ENCODE measurements at regions not wholly inside any gene's neighbourhood (a gene's known extent, or its start where the extent isn't known, plus 50 kb on each side); places are given as distances from the start of the nearest gene placed in this dataset.

DNA sequence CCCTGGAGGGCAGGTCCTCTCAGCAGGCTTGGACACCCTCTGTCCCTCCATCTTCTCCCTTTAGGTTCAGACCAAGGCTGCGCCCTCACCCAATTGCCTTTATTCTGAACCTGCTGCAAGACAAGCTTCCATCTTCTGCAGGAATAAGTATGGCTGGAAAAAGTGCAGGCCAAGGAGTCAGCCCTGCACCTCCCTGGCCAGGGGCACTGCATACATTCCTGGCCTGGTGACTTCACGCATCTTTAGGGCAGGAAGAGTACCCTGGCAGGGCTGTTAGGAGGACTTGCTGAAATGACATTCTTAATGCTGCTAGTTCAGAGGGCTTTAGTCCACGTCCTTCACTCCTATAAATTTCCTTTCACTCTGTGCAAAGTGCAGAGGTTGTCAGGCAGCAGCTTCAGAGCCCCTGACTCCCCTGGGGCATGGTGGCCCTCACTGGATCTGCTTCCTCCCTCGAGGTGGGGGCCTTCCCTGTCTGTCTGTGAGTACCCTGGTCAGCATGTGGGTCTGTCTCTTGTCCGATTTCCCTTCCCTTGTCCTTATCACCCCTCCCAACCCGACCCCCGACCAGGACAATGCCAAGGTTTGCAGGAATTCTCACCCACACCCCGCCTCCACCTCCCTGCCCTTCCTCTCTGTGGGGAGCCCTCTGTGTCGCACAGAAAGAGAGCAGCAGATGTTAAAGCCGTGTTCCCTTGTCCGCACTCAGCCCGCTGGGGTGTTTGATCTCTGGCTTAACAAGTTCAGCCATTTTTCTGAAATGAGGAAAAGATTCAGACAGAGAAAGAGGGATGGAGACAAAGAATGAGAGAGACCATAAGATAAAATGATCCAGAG is 124.5 kb upstream of the SYT13 start:
- dilution Hi-C loops (cut with HindIII; ENCODE audit: low sequenced_read_pairs, unreplicated experiment) (no loop called here), in situ Hi-C loops (cut with MboI; ENCODE audit: low sequenced_read_pairs) (no loop called here)

More for the DNA sequence above, 124.5 kb upstream of the SYT13 start:
- Histone ChIP-seq H3K4me1 (ENCODE audit: control insufficient read depth, insufficient read depth, low read length) (no peaks in the 10 kb centered on the region), H3K79me1 (ENCODE audit: low read depth in 1 of 2, low read length in 2 of 2) (no peaks in the 10 kb centered on the region), H3K9ac (ENCODE audit: low read depth, low read length) (no peak overlapping the region), H2BK5ac (ENCODE audit: low read depth, low read length, poor library complexity, severe bottlenecking) (no peak overlapping the region), H3K9me3 (ENCODE audit: control insufficient read depth, insufficient read depth, low read length) (no peaks in the 10 kb centered on the region), H2BK20ac (ENCODE audit: low read depth, low read length) (no peak overlapping the region), H2AK9ac (replicated peaks; ENCODE audit: low read depth, low read length, poor library complexity) (no peak overlapping the region), H3K23ac (ENCODE audit: low read depth, low read length) (no peak overlapping the region), H2BK120ac (ENCODE audit: low read depth, low read length) (no peak overlapping the region), H3K27ac (ENCODE audit: insufficient read depth, low read length) (no peak overlapping the region), H2AFZ (replicated peaks; ENCODE audit: low read length, poor library complexity) (no peak overlapping the region), H3K27me3 (ENCODE audit: control insufficient read depth, insufficient read depth, low read length) (peaks cover 10% of the 10 kb centered on the region), H4K91ac (ENCODE audit: insufficient read depth, low read depth, low read length) (no peak overlapping the region), H3K9me1 (ENCODE audit: insufficient read depth, low read length) (no peaks in the 10 kb centered on the region; the same call in 1 of the 2 replicates), H4K8ac (ENCODE audit: low read depth in 2 of 2, low read length in 2 of 2) (no peak overlapping the region), H3K18ac (ENCODE audit: low read depth, low read length) (no peak overlapping the region), H4K20me1 (ENCODE audit: insufficient read depth, low read length) (no peaks in the 10 kb centered on the region), H2BK15ac (ENCODE audit: low read depth, low read length) (no peak overlapping the region), H3K14ac (replicated peaks; ENCODE audit: low read depth, low read length) (no peak overlapping the region), H2AK5ac (ENCODE audit: low read depth, low read length) (no peak overlapping the region), H3K4me3 (ENCODE audit: insufficient read depth, low read depth, low read length) (no peak overlapping the region), H3K4ac (ENCODE audit: low read depth, low read length) (no peak overlapping the region), H3K56ac (ENCODE audit: extremely low read depth, insufficient read depth, low read length) (no peak overlapping the region), H4K5ac (ENCODE audit: low read depth, low read length) (no peak overlapping the region), H3K4me2 (ENCODE audit: low read depth, low read length) (no peak overlapping the region), H3K36me3 (ENCODE audit: control insufficient read depth, insufficient read depth, low read length) (no peaks in the 10 kb centered on the region)
- BruUV-seq (replicated peaks) = no TSS peak
- ChIA-PET CTCF (no interaction called here), POLR2A (ENCODE audit: unreplicated experiment) (no interaction called here)
- TF ChIP-seq MXI1 (IDR thresholded peaks at IDR 0.05; ENCODE audit: borderline replicate concordance, low read depth, low read length) (no peak), POLR2A (IDR thresholded peaks at IDR 0.05; ENCODE audit: low read depth, low read length) (no peak), BHLHE40 (IDR thresholded peaks at IDR 0.05; ENCODE audit: low read depth, low read length) (no peak)
- TF ChIP-seq, protein P1, sequence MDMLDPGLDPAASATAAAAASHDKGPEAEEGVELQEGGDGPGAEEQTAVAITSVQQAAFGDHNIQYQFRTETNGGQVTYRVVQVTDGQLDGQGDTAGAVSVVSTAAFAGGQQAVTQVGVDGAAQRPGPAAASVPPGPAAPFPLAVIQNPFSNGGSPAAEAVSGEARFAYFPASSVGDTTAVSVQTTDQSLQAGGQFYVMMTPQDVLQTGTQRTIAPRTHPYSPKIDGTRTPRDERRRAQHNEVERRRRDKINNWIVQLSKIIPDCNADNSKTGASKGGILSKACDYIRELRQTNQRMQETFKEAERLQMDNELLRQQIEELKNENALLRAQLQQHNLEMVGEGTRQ (IDR thresholded peaks at IDR 0.05; ENCODE audit: low read depth, low read length) = no peak
- WGBS, 2 experiments (ENCODE audit: extremely low coverage in 2 of 2, insufficient read length in 1 of 2) = 17% methylated on average over 2 of the region's 12 CpGs; no CpG with 5 or more reads in 1 of the 2 experiments
- intact Hi-C loops (cut with micrococcal nuclease) = no loop called here
- DNase-seq = no peak
- no peak for ATAC-seq (ENCODE audit: low read depth)

All from IMR-90 (cell line).